CD14-positive monocyte (primary cell): ENCODE measurements at regions not wholly inside any gene's neighbourhood (a gene's known extent, or its start where the extent isn't known, plus 50 kb on each side); places are given as distances from the start of the nearest gene placed in this dataset.

Source experiments
- DNase-seq, 3 donors: peaks; one replicate each; pipeline ENCODE4 v3.0.0-alpha.2; 2011 to 2022
- H2AFZ ChIP-seq: 2 replicates; pipeline ENCODE4 v1.6.0; 2012; ENCODE audit warnings: mild to moderate bottlenecking, low read depth, low read length, inconsistent platforms; ENCODE audit not compliant: insufficient read depth, poor library complexity, severe bottlenecking
- H3K27ac ChIP-seq, 2 donors: 1 replicate in 1 of 2; 2 replicates in 1 of 2; pipeline ENCODE4 v1.5.1; 2012 to 2013; ENCODE audit warnings: low read length in 2 of 2, control low read depth in 1 of 2, inconsistent platforms in 1 of 2, low read depth in 1 of 2, mild to moderate bottlenecking in 1 of 2
- H3K27me3 ChIP-seq, 2 donors: one replicate each; pipeline versions ENCODE4 v1.6.0 to v1.6.1; 2011 to 2013; ENCODE audit warnings: low read length in 2 of 2; ENCODE audit not compliant: control insufficient read depth in 2 of 2, insufficient read depth in 2 of 2
- H3K36me3 ChIP-seq, 2 donors: replicated peaks in 1 of 2; 1 replicate in 1 of 2; 2 replicates in 1 of 2; pipeline versions ENCODE4 v1.5.1 to v1.6.1; 2012 to 2013; ENCODE audit warnings: low read length in 2 of 2, control low read depth in 1 of 2, inconsistent platforms in 1 of 2, mild to moderate bottlenecking in 1 of 2; ENCODE audit not compliant: insufficient read depth in 2 of 2, control insufficient read depth in 1 of 2
- H3K4me1 ChIP-seq, 2 donors: 1 replicate in 1 of 2; 2 replicates in 1 of 2; pipeline versions ENCODE4 v1.5.1 to v1.6.1; 2012 to 2013; ENCODE audit warnings: low read length in 2 of 2, control low read depth in 1 of 2, inconsistent platforms in 1 of 2, mild to moderate bottlenecking in 1 of 2, moderate library complexity in 1 of 2; ENCODE audit not compliant: insufficient read depth in 2 of 2, control insufficient read depth in 1 of 2
- H3K4me2 ChIP-seq: replicated peaks from 2 replicates; pipeline ENCODE3; 2012; ENCODE audit warnings: low read length, moderate library complexity, mild to moderate bottlenecking; ENCODE audit not compliant: poor library complexity, severe bottlenecking; ENCODE audit errors: extremely low read depth
- H3K4me3 ChIP-seq, 3 experiments: fragments of 200-600 bp in 1 of 3; sonication (generic) in 1 of 3; replicated peaks in 1 of 3; 1 replicate in 2 of 3; 2 replicates in 1 of 3; pipeline ENCODE4 v1.5.1; 2011 to 2013; ENCODE audit warnings: low read length in 3 of 3, mild to moderate bottlenecking in 3 of 3, control low read depth in 2 of 3, low read depth in 2 of 3, inconsistent platforms in 1 of 3, moderate library complexity in 1 of 3
- H3K79me2 ChIP-seq: 2 replicates; pipeline ENCODE4 v1.6.0; 2012; ENCODE audit warnings: mild to moderate bottlenecking, control low read depth, inconsistent platforms, low read length, moderate library complexity; ENCODE audit not compliant: insufficient read depth
- H3K9ac ChIP-seq: 2 replicates; pipeline ENCODE4 v1.6.0; 2017; ENCODE audit warnings: low read length, mild to moderate bottlenecking; ENCODE audit not compliant: insufficient read depth, poor library complexity, severe bottlenecking
- H3K9me3 ChIP-seq, 2 donors: replicated peaks in 1 of 2; 1 replicate in 1 of 2; 2 replicates in 1 of 2; pipeline versions ENCODE4 v1.5.1 to v1.6.1; 2012 to 2013; ENCODE audit warnings: low read length in 2 of 2, control low read depth in 1 of 2; ENCODE audit not compliant: control insufficient read depth in 1 of 2, insufficient read depth in 1 of 2
- H4K20me1 ChIP-seq: 2 replicates; pipeline ENCODE4 v1.6.0; 2012; ENCODE audit warnings: mild to moderate bottlenecking, low read length, control low read depth, moderate library complexity; ENCODE audit not compliant: insufficient read depth
- H3K27ac Mint-ChIP-seq, 7 donors: one replicate each; pipeline ENCODE4 v1.8.0; 2020; ENCODE audit warnings: mild to moderate bottlenecking in 7 of 7, mixed read lengths in 7 of 7, moderate library complexity in 6 of 7, inconsistent platforms in 2 of 7
- H3K27me3 Mint-ChIP-seq, 3 donors: one replicate each; pipeline ENCODE4 v1.8.0; 2021 to 2022; ENCODE audit warnings: low read depth in 3 of 3, mild to moderate bottlenecking in 3 of 3, mixed read lengths in 3 of 3, moderate library complexity in 3 of 3, inconsistent platforms in 1 of 3
- H3K36me3 Mint-ChIP-seq, 2 donors: one replicate each; pipeline ENCODE4 v1.8.0; 2020; ENCODE audit warnings: mixed read lengths in 2 of 2, inconsistent platforms in 1 of 2, mild to moderate bottlenecking in 1 of 2
- H3K4me1 Mint-ChIP-seq: one replicate; pipeline ENCODE4 v1.8.0; 2020; ENCODE audit warnings: mild to moderate bottlenecking, mixed read lengths
- H3K4me3 Mint-ChIP-seq, 2 donors: one replicate each; pipeline ENCODE4 v1.8.0; 2020; ENCODE audit warnings: mild to moderate bottlenecking in 2 of 2, mixed read lengths in 2 of 2, moderate library complexity in 1 of 2
- H3K9me3 Mint-ChIP-seq, 7 donors: one replicate each; pipeline ENCODE4 v1.8.0; 2020 to 2022; ENCODE audit warnings: mixed read lengths in 7 of 7, mild to moderate bottlenecking in 6 of 7, moderate library complexity in 6 of 7, inconsistent platforms in 2 of 7
- CTCF ChIP-seq: fragments of 200-600 bp; IDR thresholded peaks from one replicate; pipeline ENCODE4 v1.8.0; 2022; ENCODE audit warnings: antibody characterized with exemption, mild to moderate bottlenecking
- WGBS: methylation state at CpG from one replicate; pipeline ENCODE4 v1.1.5; 2013; ENCODE audit warnings: missing lambda C conversion rate; ENCODE audit not compliant: insufficient coverage; 5-methylcytosine and 5-hydroxymethylcytosine counted together
- intact Hi-C, 2 donors: fragments of 100-400 bp; cut with micrococcal nuclease; formaldehyde crosslinking; loops; one replicate each; pipeline versions ENCODE4 v1.15.0 to v1.15.1; 2023

DNA sequence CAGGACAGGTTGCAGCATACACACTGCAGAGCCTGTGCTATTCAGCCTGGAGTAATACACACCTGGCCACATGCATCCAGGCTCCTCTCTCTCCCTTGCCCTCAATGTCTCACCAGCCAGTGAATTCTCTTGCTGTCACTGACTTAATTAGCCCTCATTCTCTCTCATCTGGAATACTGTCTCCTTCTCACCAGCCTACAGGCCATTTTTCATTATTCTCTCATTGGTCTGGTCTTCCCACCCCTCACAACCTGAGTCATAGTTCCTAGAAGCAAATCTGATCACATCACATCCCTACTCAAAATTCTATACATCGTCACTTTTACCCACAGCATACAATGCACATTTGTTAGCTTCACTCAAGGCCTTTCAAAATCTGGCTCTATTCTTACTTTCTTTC lies 333.1 kb downstream of the PIK3C3 start:
- H3K9me3 ChIP-seq: no peaks in the 10 kb centered on the region

GRCh38 chr18:42289526-42289925 lies 334.5 kb downstream of the PIK3C3 start:
- Histone ChIP-seq H4K20me1 (no peaks in the 10 kb centered on the region), H3K4me2 (no peak overlapping the region), H3K9ac (no peak overlapping the region), H3K36me3 (no peaks in the 10 kb centered on the region), H3K4me1 (no peaks in the 10 kb centered on the region), H3K27ac (no peak overlapping the region), H3K9me3 (no peaks in the 10 kb centered on the region), H2AFZ (no peak overlapping the region), H3K79me2 (no peaks in the 10 kb centered on the region), H3K27me3 (no peaks in the 10 kb centered on the region), H3K4me3 (no peak overlapping the region)
- 85% methylated on average over 2 of the region's 4 CpGs for WGBS
- no peak for TF ChIP-seq CTCF
- Mint-ChIP-seq H3K27ac (no peak overlapping the region), H3K27me3 (peaks cover 0 to 3% (median 0%) of the 10 kb centered on the region in 3 donors), H3K9me3 (no peaks in the 10 kb centered on the region), H3K4me1 (no peaks in the 10 kb centered on the region), H3K4me3 (no peak overlapping the region), H3K36me3 (no peaks in the 10 kb centered on the region)
- DNase-seq: no peak
- intact Hi-C loops: no loop called here

More for the DNA sequence above, 333.1 kb downstream of the PIK3C3 start:
- Histone ChIP-seq H3K4me1 (no peaks in the 10 kb centered on the region), H3K4me3 (no peak overlapping the region), H4K20me1 (no peaks in the 10 kb centered on the region), H3K4me2 (no peak overlapping the region), H3K79me2 (no peaks in the 10 kb centered on the region), H3K27me3 (no peaks in the 10 kb centered on the region), H2AFZ (no peak overlapping the region), H3K27ac (no peak overlapping the region), H3K36me3 (no peaks in the 10 kb centered on the region), H3K9ac (no peak overlapping the region)
- 82% methylated on average over 1 of the region's 1 CpG for WGBS
- H3K4me1 Mint-ChIP-seq: no peaks in the 10 kb centered on the region
- intact Hi-C loops: no loop called here
- H3K27me3 Mint-ChIP-seq: peaks cover 0 to 2% (median 2%) of the 10 kb centered on the region in 3 donors
- no peak overlapping the region for H3K27ac Mint-ChIP-seq
- no peaks in the 10 kb centered on the region for H3K36me3 Mint-ChIP-seq
- H3K4me3 Mint-ChIP-seq: no peak overlapping the region
- TF ChIP-seq CTCF: no peak
- no peaks in the 10 kb centered on the region for H3K9me3 Mint-ChIP-seq
- DNase-seq: no peak
